GM18519 (cell line): ENCODE measurements at regions not wholly inside any gene's neighbourhood (a gene's known extent, or its start where the extent isn't known, plus 50 kb on each side); places are given as distances from the start of the nearest gene placed in this dataset.
"Not testable (repeated sequence)": the region's sequence is repeated elsewhere in the genome, so short reads cannot be mapped to it uniquely, and the experiment has no call there.

Experiments
- ATAC-seq: cut with Tn5 transposase; IDR thresholded peaks from one replicate; pipeline ENCODE4 v1.9.1; 2021; ENCODE audit warnings: mild to moderate bottlenecking, moderate library complexity; ENCODE audit not compliant: unreplicated experiment, low FRiP score

- no peak for ATAC-seq
These were observed 266.0 kb downstream of the CD83 start for GRCh38 chr6:14383393-14384174.

DNA sequence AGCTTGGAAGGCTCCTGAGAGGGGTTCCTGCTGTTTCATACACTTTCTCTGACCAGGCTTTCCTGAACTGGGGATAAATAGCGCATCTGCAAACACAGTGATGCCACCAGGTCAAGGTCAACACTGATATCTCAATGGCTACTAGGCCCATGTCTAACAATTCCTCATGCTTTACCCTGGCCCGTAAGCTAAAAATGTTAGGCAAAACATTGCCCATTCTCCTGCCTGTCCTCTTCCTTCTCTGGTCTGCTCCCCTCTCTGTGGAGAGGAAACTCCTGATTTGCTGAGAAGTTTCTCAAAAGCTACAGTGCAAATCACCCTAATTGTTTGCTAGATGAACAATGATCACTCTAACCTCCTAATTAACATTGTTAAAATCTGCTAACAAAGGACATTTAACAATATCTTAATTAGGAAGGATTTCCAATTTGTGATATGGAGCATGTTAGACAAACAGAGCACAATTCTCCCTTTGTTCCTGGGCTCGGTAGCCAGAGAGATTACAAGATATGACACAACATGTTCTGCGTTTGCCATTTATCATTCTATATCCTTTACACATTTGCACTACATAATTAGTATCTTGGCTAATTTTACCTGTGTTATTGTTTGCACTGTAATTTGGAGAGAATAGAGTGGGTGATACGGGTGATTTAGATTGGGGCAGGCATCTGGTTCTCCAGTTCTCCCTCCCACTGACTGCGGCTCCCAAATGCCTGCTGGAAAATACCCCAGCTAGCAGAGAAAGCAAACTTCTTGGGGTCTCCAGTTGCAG, 266.8 kb downstream of the CD83 start:
- no peak for ATAC-seq

- no peak for ATAC-seq
These were observed 268.7 kb downstream of the CD83 start for GRCh38 chr6:14386263-14386662.

GRCh38 chr6:14386668-14387067, 269.1 kb downstream of the CD83 start:
- ATAC-seq = no peak

DNA sequence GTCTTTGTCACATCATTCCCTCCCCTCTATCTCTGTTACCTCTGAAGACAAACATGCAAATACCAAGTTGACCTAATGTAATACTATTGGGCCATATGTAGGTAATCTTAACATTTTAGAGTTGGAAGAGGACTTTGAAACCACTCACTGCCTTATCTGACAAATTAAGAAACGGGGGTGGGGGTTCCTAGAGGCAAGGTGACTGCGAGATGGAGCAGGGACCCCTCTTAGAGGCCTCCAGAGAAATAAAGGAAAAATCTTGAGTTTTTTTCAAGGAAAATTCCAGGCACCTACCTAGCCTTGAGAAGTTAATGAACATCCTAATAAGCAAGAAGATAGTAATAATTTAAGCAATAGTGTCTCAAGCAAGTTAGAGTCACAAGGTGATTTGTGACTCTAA, 270.8 kb downstream of the CD83 start:
- ATAC-seq = no peak

GRCh38 chr6:14389776-14390175, 272.2 kb downstream of the CD83 start:
- not testable (repeated sequence) for ATAC-seq

DNA sequence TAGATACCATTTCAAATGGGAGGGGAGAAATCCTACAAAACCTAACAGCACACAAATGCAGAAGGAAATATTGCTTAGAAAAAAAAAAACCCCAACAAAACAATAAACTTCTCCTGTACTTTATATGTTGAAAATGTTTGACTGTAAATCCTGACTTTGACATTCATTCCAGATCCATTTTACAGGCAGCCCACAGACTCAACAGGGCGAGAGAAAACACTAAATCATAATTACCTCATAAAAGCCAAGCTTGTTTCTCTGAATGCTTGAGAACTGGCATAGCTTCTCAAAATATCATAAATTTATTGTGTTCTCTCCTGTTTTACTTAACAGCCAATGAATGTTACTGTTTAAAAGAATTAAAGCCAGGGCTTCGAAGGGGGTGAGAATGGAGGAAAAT, 273.2 kb downstream of the CD83 start:
- ATAC-seq = no peak

GRCh38 chr6:14393910-14394309, 276.3 kb downstream of the CD83 start:
- no peak for ATAC-seq

DNA sequence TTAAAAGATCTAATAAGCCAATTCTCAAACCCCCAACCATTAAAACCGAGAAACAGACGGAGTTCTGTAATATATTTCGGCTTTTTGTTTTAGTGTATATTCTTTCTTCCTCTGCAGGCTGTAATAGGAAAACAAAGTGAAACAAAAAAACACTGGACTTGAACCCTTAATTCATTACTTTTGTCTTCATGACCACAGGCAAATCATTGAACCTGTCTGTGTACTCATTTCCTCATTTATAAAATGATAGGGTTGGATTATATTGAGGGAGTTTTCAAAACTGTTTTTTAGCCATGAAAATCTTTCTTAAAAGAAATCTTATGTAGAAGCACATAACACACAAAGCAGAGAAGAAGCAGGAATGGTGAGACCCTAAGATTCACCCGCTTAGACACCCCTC, 278.8 kb downstream of the CD83 start:
- ATAC-seq = no peak

GRCh38 chr6:14396826-14397517, 279.4 kb downstream of the CD83 start:
- no peak for ATAC-seq

DNA sequence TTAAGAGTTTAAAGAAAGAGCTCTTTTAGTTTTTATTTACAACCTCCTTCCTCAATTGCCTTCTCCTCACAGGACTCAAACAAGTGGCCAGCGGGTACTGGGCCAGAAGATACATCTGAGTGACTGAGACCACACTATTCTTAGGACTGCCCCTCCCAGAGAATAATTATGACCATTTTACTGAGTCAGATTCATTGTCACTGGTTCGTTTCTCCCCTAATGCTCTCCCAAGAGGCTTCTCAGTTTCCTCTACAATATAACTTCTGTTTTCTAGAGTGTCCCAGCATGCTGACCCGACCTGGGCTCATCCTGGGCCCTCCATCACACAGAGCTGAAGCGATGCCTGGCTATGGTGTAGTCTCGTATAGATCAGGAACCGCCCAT, 279.9 kb downstream of the CD83 start:
- ATAC-seq = no peak

DNA sequence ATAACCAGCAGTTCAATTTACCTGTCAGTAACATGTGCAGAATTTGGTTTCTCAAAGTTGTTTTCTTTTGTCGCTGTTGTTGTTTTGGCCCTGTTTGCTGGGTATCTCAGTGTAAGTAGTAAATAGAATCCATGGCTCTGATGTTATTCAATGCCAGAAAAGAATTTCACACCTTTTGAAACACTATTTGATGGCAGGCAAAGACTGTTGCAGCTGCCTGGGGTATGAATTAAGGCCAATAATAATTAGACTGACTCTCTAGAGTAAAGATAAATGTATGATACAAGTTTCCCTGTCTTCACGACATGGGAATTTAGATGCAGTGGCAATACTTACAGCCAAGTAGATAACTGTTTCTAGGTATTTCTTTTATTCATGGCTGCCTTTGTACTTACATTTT, 281.4 kb downstream of the CD83 start:
- no peak for ATAC-seq

DNA sequence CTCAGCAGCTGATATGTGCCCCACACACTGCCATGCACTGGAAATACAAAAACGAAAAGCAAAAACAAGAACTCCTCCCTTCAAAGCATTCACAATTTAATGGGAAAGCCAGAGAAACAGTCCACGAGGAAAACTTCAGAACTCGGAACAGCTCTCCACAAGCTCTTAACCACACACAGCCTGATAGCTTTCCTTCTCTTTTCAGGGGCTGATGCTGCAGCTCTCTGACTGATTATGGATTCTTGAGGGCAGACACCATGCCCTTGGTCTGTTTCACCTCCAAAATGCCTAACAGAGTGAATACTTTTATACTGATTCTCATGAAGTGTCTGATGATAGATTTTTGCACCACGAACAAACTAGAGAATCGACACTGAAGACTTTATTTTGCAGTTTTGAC, 282.1 kb downstream of the CD83 start:
- no peak for ATAC-seq

GRCh38 chr6:14401246-14401645, 283.7 kb downstream of the CD83 start:
- no peak for ATAC-seq

- no peak for ATAC-seq
These were observed 289.2 kb downstream of the CD83 start for GRCh38 chr6:14406614-14407331.

- ATAC-seq = no peak
These were observed 290.9 kb downstream of the CD83 start for GRCh38 chr6:14408446-14408845.

GRCh38 chr6:14412026-14412425, 294.5 kb downstream of the CD83 start:
- ATAC-seq = no peak

DNA sequence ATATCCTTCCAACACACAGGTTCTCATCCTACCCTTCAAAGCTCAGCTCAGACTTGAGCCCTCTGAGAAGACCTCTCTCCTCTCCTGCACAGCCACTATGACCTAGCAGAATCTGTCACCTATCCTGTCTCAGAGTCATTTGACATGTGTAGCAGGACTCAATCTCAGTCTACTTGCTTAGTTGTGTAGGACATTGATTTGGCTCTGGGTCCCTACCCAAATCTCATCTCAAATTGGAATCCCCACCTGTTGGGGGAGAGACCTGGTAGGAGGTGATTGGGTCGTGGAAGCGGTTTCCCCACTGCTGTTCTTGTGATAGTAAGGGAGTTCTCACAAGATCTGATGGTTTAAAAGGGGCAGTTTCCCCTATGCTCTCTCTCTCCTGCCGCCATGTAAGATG, 297.9 kb downstream of the CD83 start:
- ATAC-seq = no peak

- no peak for ATAC-seq
These were observed 299.8 kb downstream of the CD83 start for GRCh38 chr6:14417377-14417776.

- not testable (repeated sequence) for ATAC-seq
These were observed 301.7 kb downstream of the CD83 start for GRCh38 chr6:14419224-14419623.

DNA sequence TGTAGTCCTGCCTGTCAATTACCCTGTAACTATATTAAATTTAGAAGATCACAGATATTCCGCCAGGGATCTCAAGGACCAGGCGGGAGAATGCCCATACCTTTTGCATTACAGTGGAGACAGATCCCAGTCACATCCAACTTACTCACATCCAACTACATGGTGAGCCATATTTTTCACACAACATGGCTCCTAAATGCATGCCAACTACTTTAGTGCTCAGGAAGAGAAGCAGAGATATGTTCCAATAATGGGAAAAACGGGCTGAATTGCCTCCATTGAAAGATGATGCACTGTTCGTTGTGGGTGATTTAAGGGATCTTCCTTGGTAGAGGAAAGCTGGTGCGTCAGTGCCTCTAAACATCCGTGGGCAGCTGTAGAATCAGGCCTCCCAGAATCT, 304.5 kb downstream of the CD83 start:
- ATAC-seq = no peak
